ENCODE measurements at regions not wholly inside any gene's neighbourhood (a gene's known extent, or its start where the extent isn't known, plus 50 kb on each side); places are given as distances from the start of the nearest gene placed in this dataset.

DNA sequence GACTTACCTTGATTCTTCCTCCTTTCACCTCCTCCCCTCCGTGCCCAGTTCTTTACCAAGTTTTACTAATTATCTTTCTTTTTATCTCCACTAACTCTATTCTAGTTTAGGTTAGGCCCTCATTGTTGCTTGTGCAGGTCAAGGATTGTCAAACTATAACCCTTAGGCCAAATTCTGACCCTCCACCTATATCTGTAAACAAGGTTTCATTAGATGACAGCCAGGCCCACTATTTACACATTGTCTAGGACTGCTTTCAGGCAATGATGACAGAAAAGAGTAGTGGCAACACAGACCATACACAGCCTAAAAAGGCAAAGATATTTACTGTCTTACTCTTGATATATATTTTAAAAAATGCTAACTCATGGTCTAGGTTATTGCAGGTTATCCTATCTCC, 212.0 kb downstream of the RAD51AP2 start:
- TF ChIP-seq EZH2 (IDR thresholded peaks at IDR 0.05; ENCODE audit: low read length) = no peak
- TF ChIP-seq, protein P1, sequence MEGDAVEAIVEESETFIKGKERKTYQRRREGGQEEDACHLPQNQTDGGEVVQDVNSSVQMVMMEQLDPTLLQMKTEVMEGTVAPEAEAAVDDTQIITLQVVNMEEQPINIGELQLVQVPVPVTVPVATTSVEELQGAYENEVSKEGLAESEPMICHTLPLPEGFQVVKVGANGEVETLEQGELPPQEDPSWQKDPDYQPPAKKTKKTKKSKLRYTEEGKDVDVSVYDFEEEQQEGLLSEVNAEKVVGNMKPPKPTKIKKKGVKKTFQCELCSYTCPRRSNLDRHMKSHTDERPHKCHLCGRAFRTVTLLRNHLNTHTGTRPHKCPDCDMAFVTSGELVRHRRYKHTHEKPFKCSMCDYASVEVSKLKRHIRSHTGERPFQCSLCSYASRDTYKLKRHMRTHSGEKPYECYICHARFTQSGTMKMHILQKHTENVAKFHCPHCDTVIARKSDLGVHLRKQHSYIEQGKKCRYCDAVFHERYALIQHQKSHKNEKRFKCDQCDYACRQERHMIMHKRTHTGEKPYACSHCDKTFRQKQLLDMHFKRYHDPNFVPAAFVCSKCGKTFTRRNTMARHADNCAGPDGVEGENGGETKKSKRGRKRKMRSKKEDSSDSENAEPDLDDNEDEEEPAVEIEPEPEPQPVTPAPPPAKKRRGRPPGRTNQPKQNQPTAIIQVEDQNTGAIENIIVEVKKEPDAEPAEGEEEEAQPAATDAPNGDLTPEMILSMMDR (optimal IDR thresholded peaks at IDR 0.05 in 1 of 3, IDR thresholded peaks at IDR 0.05 in 1 of 3, conservative IDR thresholded peaks at IDR 0.05 in 1 of 3; ENCODE audit: extremely low read depth in 1 of 3, insufficient read depth in 2 of 3, low read length in 3 of 3) = no peak
